Activated CD4-positive, CD25-positive, alpha-beta regulatory T cell (primary cell): ENCODE measurements at regions not wholly inside any gene's neighbourhood (a gene's known extent, or its start where the extent isn't known, plus 50 kb on each side); places are given as distances from the start of the nearest gene placed in this dataset.
"Not testable (repeated sequence)": the region's sequence is repeated elsewhere in the genome, so short reads cannot be mapped to it uniquely, and the experiment has no call there.

ENCODE experiments used
- DNase-seq, 4 experiments: peaks; one replicate each; lab custom pipeline; 2025; lab: John Stamatoyannopoulos, UW

GRCh38 chr17:27095821-27096220, 198.1 kb upstream of the WSB1 start:
- DNase-seq = not testable (repeated sequence)

GRCh38 chr17:27099266-27099665, 194.6 kb upstream of the WSB1 start:
- DNase-seq = not testable (repeated sequence)

- not testable (repeated sequence) for DNase-seq
These were observed 189.2 kb upstream of the WSB1 start for GRCh38 chr17:27104605-27105221.

GRCh38 chr17:27105636-27106035, 188.3 kb upstream of the WSB1 start:
- no peak for DNase-seq

- DNase-seq = no peak
These were observed 187.4 kb upstream of the WSB1 start for GRCh38 chr17:27106347-27106981.

GRCh38 chr17:27106982-27107360, 186.9 kb upstream of the WSB1 start:
- DNase-seq = no peak

- DNase-seq = not testable (repeated sequence)
These were observed 186.3 kb upstream of the WSB1 start for GRCh38 chr17:27107386-27108328.

GRCh38 chr17:27109346-27109745, 184.6 kb upstream of the WSB1 start:
- DNase-seq = no peak

- DNase-seq = no peak
These were observed 140.9 kb upstream of the WSB1 start for GRCh38 chr17:27153005-27153404.

- DNase-seq = no peak
These were observed 138.0 kb upstream of the WSB1 start for GRCh38 chr17:27155866-27156265.

GRCh38 chr17:27157297-27157696, 136.6 kb upstream of the WSB1 start:
- DNase-seq = no peak

- no peak for DNase-seq
These were observed 136.0 kb upstream of the WSB1 start for GRCh38 chr17:27157898-27158297.

- no peak for DNase-seq
These were observed 135.5 kb upstream of the WSB1 start for GRCh38 chr17:27158382-27158781.

GRCh38 chr17:27180322-27180721, 113.6 kb upstream of the WSB1 start:
- no peak for DNase-seq

- not testable (repeated sequence) for DNase-seq
These were observed 112.5 kb upstream of the WSB1 start for GRCh38 chr17:27181379-27181925.

- no peak for DNase-seq
These were observed 112.0 kb upstream of the WSB1 start for GRCh38 chr17:27181935-27182334.

GRCh38 chr17:27197505-27197904, 96.4 kb upstream of the WSB1 start:
- not testable (repeated sequence) for DNase-seq

GRCh38 chr17:27199948-27200347, 94.0 kb upstream of the WSB1 start:
- no peak for DNase-seq

- DNase-seq = no peak
These were observed 93.4 kb upstream of the WSB1 start for GRCh38 chr17:27200476-27200875.

GRCh38 chr17:27203241-27203640, 90.7 kb upstream of the WSB1 start:
- DNase-seq = no peak

GRCh38 chr17:27206447-27206846, 87.5 kb upstream of the WSB1 start:
- no peak for DNase-seq

- no peak for DNase-seq
These were observed 86.8 kb upstream of the WSB1 start for GRCh38 chr17:27207073-27207513.
